Thoracic aorta (tissue), 2 donors: ENCODE measurements at regions not wholly inside any gene's neighbourhood (a gene's known extent, or its start where the extent isn't known, plus 50 kb on each side); places are given as distances from the start of the nearest gene placed in this dataset.

ENCODE experiments used
- ATAC-seq: fragments of 150-250 bp; one replicate; pipeline ENCODE4 v1.8.0; 2017; ENCODE audit warnings: low read depth; ENCODE audit not compliant: insufficient number of reproducible peaks, low FRiP score
- DNase-seq: peaks from one replicate; pipeline ENCODE4 v3.0.0-alpha.2; 2020; ENCODE audit warnings: low spot score
- H3K27ac ChIP-seq, 2 donors: fragments of 200-600 bp; sonication (generic); 1 replicate in 1 of 2; 2 replicates in 1 of 2; pipeline ENCODE4 v1.5.1; 2016; ENCODE audit warnings: mild to moderate bottlenecking in 2 of 2, moderate library complexity in 2 of 2
- H3K27me3 ChIP-seq: fragments of 200-600 bp; sonication (generic); replicated peaks from 2 replicates; pipeline ENCODE4 v1.6.0; 2016; ENCODE audit warnings: mild to moderate bottlenecking; ENCODE audit not compliant: insufficient read depth
- H3K36me3 ChIP-seq: fragments of 200-600 bp; sonication (generic); one replicate; pipeline ENCODE4 v1.5.1; 2016
- H3K4me1 ChIP-seq, 2 donors: fragments of 200-600 bp; sonication (generic); 1 replicate in 1 of 2; 2 replicates in 1 of 2; pipeline versions ENCODE4 v1.5.1 to v1.6.0; 2016; ENCODE audit warnings: low read depth in 2 of 2, mild to moderate bottlenecking in 1 of 2; ENCODE audit not compliant: control insufficient read depth in 1 of 2
- H3K4me3 ChIP-seq: fragments of 200-600 bp; sonication (generic); 2 replicates; pipeline ENCODE4 v1.5.1; 2016; ENCODE audit warnings: mild to moderate bottlenecking
- H3K9me3 ChIP-seq: fragments of 200-600 bp; sonication (generic); 2 replicates; pipeline ENCODE4 v1.5.1; 2016
- TF ChIP-seq, protein P1 (sequence below): fragments of 200-600 bp; sonication (generic); IDR thresholded peaks from one replicate; pipeline ENCODE4 v1.5.1; 2019; ENCODE audit warnings: antibody characterized with exemption

GRCh38 chr21:35748678-35749314 lies 311.5 kb downstream of the SETD4 start:
- no peaks in the 10 kb centered on the region for H3K4me1 ChIP-seq
- no peaks in the 10 kb centered on the region for H3K36me3 ChIP-seq
- TF ChIP-seq, protein P1, sequence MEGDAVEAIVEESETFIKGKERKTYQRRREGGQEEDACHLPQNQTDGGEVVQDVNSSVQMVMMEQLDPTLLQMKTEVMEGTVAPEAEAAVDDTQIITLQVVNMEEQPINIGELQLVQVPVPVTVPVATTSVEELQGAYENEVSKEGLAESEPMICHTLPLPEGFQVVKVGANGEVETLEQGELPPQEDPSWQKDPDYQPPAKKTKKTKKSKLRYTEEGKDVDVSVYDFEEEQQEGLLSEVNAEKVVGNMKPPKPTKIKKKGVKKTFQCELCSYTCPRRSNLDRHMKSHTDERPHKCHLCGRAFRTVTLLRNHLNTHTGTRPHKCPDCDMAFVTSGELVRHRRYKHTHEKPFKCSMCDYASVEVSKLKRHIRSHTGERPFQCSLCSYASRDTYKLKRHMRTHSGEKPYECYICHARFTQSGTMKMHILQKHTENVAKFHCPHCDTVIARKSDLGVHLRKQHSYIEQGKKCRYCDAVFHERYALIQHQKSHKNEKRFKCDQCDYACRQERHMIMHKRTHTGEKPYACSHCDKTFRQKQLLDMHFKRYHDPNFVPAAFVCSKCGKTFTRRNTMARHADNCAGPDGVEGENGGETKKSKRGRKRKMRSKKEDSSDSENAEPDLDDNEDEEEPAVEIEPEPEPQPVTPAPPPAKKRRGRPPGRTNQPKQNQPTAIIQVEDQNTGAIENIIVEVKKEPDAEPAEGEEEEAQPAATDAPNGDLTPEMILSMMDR, result no peak
- no peaks in the 10 kb centered on the region for H3K9me3 ChIP-seq
- DNase-seq (no peak), ATAC-seq (no peak)
- no peak overlapping the region for H3K4me3 ChIP-seq
- H3K27ac ChIP-seq, result no peak overlapping the region
- H3K27me3 ChIP-seq, result no peaks in the 10 kb centered on the region

DNA sequence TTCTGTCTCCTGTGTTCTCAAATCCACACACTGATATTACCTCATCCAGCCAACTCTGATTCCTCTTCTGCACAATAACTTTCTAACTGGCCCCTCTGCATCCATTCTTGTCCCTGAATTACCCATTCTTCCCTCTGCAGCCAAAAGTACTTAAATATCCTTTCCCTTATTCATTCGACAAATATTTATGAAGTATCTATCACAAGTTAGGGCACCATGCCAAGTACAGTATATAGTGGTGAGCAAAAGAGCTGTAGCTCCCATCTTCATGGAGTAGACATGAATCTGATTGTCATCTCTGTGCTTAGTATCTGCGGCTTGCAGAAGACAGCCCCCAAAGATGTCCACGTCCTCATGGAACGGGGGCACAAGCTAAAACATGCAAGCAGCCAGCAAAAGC lies 316.8 kb downstream of the SETD4 start:
- no peaks in the 10 kb centered on the region for H3K36me3 ChIP-seq

DNA sequence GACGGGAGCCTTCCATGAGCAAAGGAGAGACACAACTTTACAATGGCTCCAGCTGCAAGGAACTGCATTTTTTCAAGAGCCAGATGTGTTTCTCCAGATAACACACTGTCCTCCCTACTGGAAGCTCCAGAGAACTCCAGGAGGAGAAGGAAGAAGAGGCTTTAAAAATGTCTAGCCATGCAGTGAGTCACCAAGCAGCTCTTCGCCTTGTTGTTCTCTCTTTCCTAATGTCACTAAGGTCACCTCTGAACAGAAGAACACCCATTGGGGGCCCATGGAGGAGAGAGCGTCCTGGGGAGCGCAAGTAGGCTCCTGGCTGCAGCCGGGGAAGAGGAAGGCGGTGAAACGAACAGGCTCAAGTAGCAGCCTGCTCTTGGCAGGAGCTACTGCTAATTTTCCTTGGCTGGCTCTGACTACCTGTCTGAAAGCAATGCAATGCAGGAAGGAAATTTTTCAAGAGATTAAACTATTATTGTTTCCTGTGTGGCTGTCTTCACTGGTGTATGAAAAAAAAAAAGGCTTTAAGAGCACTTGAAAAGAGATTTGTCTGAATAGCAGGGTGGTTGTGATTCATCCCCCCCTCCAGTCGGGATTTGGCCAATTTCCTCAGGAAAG lies 321.9 kb downstream of the SETD4 start:
- H3K9me3 ChIP-seq, result peaks cover 5% of the 10 kb centered on the region
- no peak overlapping the region for H3K4me3 ChIP-seq
- peak overlapping the region in 1 of 2 donors; percentile 17 for H3K27ac ChIP-seq
- ATAC-seq (no peak), DNase-seq (no peak)
- TF ChIP-seq, protein P1, result no peak
- H3K4me1 ChIP-seq, result peaks cover 15 to 22% of the 10 kb centered on the region in 2 donors
- H3K36me3 ChIP-seq, result no peaks in the 10 kb centered on the region
- no peaks in the 10 kb centered on the region for H3K27me3 ChIP-seq

More for the DNA sequence above, 316.8 kb downstream of the SETD4 start:
- Histone ChIP-seq H3K4me1 (peaks cover 2 to 8% of the 10 kb centered on the region in 2 donors), H3K9me3 (peaks cover 5% of the 10 kb centered on the region), H3K27ac (no peak overlapping the region), H3K4me3 (no peak overlapping the region), H3K27me3 (no peaks in the 10 kb centered on the region)
- DNase-seq, result no peak
- TF ChIP-seq, protein P1, result no peak
- no peak for ATAC-seq

- Histone ChIP-seq H3K4me3 (no peak overlapping the region), H3K9me3 (peaks cover 5% of the 10 kb centered on the region), H3K27me3 (no peaks in the 10 kb centered on the region), H3K4me1 (peaks cover 15 to 22% of the 10 kb centered on the region in 2 donors), H3K36me3 (no peaks in the 10 kb centered on the region), H3K27ac (peak overlapping the region in 1 of 2 donors; percentile 17)
- ATAC-seq (no peak), DNase-seq (no peak)
- TF ChIP-seq, protein P1, result no peak
These were observed 322.4 kb downstream of the SETD4 start for GRCh38 chr21:35737899-35738346.

GRCh38 chr21:35737449-35737848 lies 322.9 kb downstream of the SETD4 start:
- ATAC-seq (no peak), DNase-seq (no peak)
- no peaks in the 10 kb centered on the region for H3K36me3 ChIP-seq
- peak overlapping the region in 1 of 2 donors; percentile 17 for H3K27ac ChIP-seq
- TF ChIP-seq, protein P1, result no peak
- no peaks in the 10 kb centered on the region for H3K27me3 ChIP-seq
- H3K4me3 ChIP-seq, result no peak overlapping the region
- H3K9me3 ChIP-seq, result peaks cover 5% of the 10 kb centered on the region
- peaks cover 15 to 22% of the 10 kb centered on the region in 2 donors for H3K4me1 ChIP-seq
